ENCODE measurements at regions not wholly inside any gene's neighbourhood (a gene's known extent, or its start where the extent isn't known, plus 50 kb on each side); places are given as distances from the start of the nearest gene placed in this dataset.

GRCh38 chr17:12357600-12357999 is 308.1 kb upstream of the MYOCD start:
- Histone ChIP-seq H3K4me3 (no peak overlapping the region), H3K36me3 (no peaks in the 10 kb centered on the region), H3K27me3 (no peaks in the 10 kb centered on the region), H3K9me3 (peaks cover 0 to 5% (median 0%) of the 10 kb centered on the region in 4 donors), H3K27ac (no peak overlapping the region), H3K4me1 (no peaks in the 10 kb centered on the region)
- TF ChIP-seq POLR2A (IDR thresholded peaks at IDR 0.05) (no peak), EP300 (IDR thresholded peaks at IDR 0.05) (no peak), CTCF (IDR thresholded peaks at IDR 0.05) (no peak)
- DNase-seq (ENCODE audit: low spot score in 2 of 2) = no peak
- 89 to 95% methylated on average over 2 of the region's 2 CpGs for WGBS, 2 donors

- no peak overlapping the region for H3K27ac ChIP-seq
- peaks cover 0 to 6% (median 0%) of the 10 kb centered on the region in 4 donors for H3K4me1 ChIP-seq
- DNase-seq (ENCODE audit: low spot score in 2 of 2) = no peak
Observed at GRCh38 chr17:12358477-12358876, 307.2 kb upstream of the MYOCD start.

GRCh38 chr17:12362853-12363455 is 302.7 kb upstream of the MYOCD start:
- peaks cover 0 to 6% (median 0%) of the 10 kb centered on the region in 4 donors for H3K4me1 ChIP-seq
- H3K4me3 ChIP-seq = no peak overlapping the region
- H3K36me3 ChIP-seq = no peaks in the 10 kb centered on the region
- peak in 1 of 2 donors; percentile 7 for DNase-seq (ENCODE audit: low spot score in 2 of 2)
- no peak overlapping the region for H3K27ac ChIP-seq
- TF ChIP-seq CTCF (IDR thresholded peaks at IDR 0.05) (no peak), POLR2A (IDR thresholded peaks at IDR 0.05) (no peak), EP300 (IDR thresholded peaks at IDR 0.05) (peak in 1 of 2 donors; percentile 22)
- WGBS, 2 donors = 44 to 48% methylated on average over 5 of the region's 5 CpGs
- H3K9me3 ChIP-seq = peaks cover 0 to 5% (median 0%) of the 10 kb centered on the region in 4 donors
- H3K27me3 ChIP-seq = no peaks in the 10 kb centered on the region

More at GRCh38 chr17:12358477-12358876, 307.2 kb upstream of the MYOCD start:
- Histone ChIP-seq H3K36me3 (no peaks in the 10 kb centered on the region), H3K4me3 (no peak overlapping the region), H3K9me3 (peaks cover 0 to 5% (median 0%) of the 10 kb centered on the region in 4 donors), H3K27me3 (no peaks in the 10 kb centered on the region)
- WGBS, 2 donors = 76 to 82% methylated on average over 10 of the region's 10 CpGs
- TF ChIP-seq EP300 (IDR thresholded peaks at IDR 0.05) (no peak), CTCF (IDR thresholded peaks at IDR 0.05) (no peak), POLR2A (IDR thresholded peaks at IDR 0.05) (no peak)

- DNase-seq (ENCODE audit: low spot score in 2 of 2) = no peak
- Histone ChIP-seq H3K27ac (no peak overlapping the region), H3K27me3 (no peaks in the 10 kb centered on the region), H3K4me3 (no peak overlapping the region), H3K36me3 (no peaks in the 10 kb centered on the region), H3K9me3 (peaks cover 0 to 5% (median 0%) of the 10 kb centered on the region in 4 donors), H3K4me1 (peaks cover 0 to 6% (median 0%) of the 10 kb centered on the region in 4 donors)
- TF ChIP-seq CTCF (IDR thresholded peaks at IDR 0.05) (no peak), POLR2A (IDR thresholded peaks at IDR 0.05) (no peak), EP300 (IDR thresholded peaks at IDR 0.05) (no peak)
- 63 to 70% methylated on average over 4 of the region's 4 CpGs for WGBS, 2 donors
Observed at GRCh38 chr17:12365805-12366204, 299.9 kb upstream of the MYOCD start.

- Histone ChIP-seq H3K4me3 (no peak overlapping the region), H3K27ac (no peak overlapping the region), H3K4me1 (no peaks in the 10 kb centered on the region), H3K36me3 (no peaks in the 10 kb centered on the region), H3K27me3 (no peaks in the 10 kb centered on the region), H3K9me3 (peaks cover 0 to 5% (median 0%) of the 10 kb centered on the region in 4 donors)
- no peak for DNase-seq (ENCODE audit: low spot score in 2 of 2)
- TF ChIP-seq EP300 (IDR thresholded peaks at IDR 0.05) (no peak), POLR2A (IDR thresholded peaks at IDR 0.05) (no peak)
Observed at GRCh38 chr17:12369065-12369464, 296.6 kb upstream of the MYOCD start.

All from tibial nerve (tissue), 4 donors.